ENCODE measurements at regions not wholly inside any gene's neighbourhood (a gene's known extent, or its start where the extent isn't known, plus 50 kb on each side); places are given as distances from the start of the nearest gene placed in this dataset.

DNA sequence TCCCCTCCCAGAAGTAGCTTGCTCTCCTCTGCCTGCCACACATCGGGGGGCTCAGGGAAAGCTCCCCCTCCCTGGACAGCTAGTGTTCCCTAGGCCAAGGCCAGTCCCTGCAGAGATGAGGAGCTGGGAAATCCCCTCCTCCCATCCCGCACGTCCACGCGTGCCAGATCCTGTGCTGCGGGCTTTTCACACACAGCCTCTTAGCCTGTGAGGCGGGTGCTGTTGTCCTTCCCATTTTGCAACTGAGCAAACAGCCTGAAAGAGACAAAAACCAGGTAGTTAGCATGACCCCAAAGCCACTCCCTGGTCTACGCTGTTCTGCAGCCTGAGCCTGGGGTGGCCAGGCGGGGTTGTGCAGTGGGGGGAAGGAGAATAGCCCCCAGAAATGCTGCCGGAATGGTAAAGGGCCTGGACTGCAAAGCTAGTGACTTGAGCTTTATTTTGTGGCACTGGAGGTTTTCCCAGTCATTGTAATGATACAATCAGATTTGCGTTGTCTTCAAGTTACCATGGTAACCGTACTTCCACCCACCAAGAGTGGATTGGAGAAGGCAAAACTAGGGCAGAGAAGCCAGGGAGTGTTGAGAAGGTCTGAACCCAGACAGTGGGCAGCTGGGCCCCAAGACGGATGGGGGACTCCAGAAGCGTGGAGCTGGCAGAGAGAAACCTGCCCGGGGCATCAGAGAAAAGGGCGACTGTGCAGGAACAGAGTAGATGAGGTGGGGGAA is 98.6 kb upstream of the KCTD7 start:
- no peak overlapping the region for H3K27ac Mint-ChIP-seq
- H3K4me3 Mint-ChIP-seq (ENCODE audit: low read depth), result no peak overlapping the region
- TF ChIP-seq, protein P1, sequence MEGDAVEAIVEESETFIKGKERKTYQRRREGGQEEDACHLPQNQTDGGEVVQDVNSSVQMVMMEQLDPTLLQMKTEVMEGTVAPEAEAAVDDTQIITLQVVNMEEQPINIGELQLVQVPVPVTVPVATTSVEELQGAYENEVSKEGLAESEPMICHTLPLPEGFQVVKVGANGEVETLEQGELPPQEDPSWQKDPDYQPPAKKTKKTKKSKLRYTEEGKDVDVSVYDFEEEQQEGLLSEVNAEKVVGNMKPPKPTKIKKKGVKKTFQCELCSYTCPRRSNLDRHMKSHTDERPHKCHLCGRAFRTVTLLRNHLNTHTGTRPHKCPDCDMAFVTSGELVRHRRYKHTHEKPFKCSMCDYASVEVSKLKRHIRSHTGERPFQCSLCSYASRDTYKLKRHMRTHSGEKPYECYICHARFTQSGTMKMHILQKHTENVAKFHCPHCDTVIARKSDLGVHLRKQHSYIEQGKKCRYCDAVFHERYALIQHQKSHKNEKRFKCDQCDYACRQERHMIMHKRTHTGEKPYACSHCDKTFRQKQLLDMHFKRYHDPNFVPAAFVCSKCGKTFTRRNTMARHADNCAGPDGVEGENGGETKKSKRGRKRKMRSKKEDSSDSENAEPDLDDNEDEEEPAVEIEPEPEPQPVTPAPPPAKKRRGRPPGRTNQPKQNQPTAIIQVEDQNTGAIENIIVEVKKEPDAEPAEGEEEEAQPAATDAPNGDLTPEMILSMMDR (IDR thresholded peaks at IDR 0.05; ENCODE audit: unreplicated experiment), result no peak
- no peaks in the 10 kb centered on the region for H3K9me3 Mint-ChIP-seq (ENCODE audit: low read depth)
- no peak for DNase-seq (ENCODE audit: low spot score, unreplicated experiment)
- H3K27me3 Mint-ChIP-seq, result no peaks in the 10 kb centered on the region
- H3K36me3 Mint-ChIP-seq (ENCODE audit: insufficient read depth), result peaks cover 3% of the 10 kb centered on the region
- H3K4me1 Mint-ChIP-seq (ENCODE audit: low read depth), result no peaks in the 10 kb centered on the region

DNA sequence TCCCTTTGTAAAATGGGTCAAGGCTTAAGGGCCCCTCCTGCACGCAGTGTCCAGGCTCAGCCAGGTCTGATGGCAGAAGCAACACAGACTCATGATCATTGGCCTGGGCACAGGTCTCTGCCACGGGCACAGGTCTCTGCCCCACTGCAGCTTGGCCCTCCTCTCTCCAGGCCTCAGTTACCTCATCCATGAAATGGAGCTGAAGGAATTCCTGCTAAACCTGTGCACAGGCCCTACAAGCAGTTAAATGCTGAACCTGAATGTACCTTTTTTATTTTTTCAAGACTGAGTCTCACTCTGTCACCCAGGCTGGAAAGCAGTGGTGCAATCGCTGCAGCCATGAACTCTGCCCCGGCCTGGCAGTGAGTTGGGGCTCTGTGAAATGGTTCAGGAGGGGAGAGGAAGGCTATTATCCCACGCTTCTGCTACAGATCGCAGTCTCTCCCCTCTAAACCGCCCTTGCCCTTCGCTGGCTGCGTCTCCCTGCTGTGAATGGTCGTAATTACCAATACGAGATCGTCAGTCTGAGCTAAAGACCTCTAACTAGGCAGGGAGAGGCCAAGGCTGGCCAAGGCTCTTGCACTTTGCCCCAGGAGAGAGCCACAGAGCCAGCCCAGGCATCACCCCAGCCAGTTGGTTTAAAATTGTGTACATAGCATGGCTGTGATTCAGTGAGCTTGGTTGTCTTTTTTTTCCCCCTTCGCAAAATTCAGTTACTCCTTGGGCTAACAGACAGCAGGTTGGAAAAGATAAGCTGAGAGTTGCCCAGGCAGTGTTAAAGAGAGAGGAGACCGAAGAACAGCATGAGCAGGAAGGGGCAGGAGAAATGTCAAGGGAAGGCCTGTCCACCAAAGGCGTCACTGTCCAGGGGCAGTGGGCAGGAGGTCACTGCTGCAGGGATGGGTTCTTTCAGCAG is 93.0 kb upstream of the KCTD7 start:
- no peak for DNase-seq (ENCODE audit: low spot score, unreplicated experiment)
- TF ChIP-seq, protein P1 (IDR thresholded peaks at IDR 0.05; ENCODE audit: unreplicated experiment), result no peak
- Mint-ChIP-seq H3K27me3 (no peaks in the 10 kb centered on the region), H3K27ac (peak overlapping the region; percentile 22), H3K4me1 (ENCODE audit: low read depth) (peaks cover 5% of the 10 kb centered on the region), H3K9me3 (ENCODE audit: low read depth) (no peaks in the 10 kb centered on the region), H3K4me3 (ENCODE audit: low read depth) (no peak overlapping the region), H3K36me3 (ENCODE audit: insufficient read depth) (peaks cover 1% of the 10 kb centered on the region)

DNA sequence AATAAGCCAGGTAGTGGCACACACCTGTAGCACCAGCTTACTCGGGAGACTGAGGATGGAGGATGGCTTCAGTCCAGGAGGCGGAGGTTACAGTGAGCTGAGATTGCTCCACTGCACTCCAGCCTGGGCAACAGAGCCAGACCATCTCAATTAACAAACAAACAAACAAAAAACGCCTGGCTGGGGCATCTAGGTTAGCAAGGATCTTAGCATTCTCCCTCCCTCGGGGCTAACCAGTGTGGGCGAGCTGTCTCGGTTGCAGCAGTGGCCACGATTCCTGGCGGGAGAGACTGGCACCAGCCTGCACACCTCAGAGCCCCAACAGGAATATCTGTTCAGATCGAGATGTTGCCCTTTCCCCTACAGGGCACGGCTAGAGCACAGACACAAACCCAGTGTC is 91.3 kb upstream of the KCTD7 start:
- peaks cover 5% of the 10 kb centered on the region for H3K36me3 Mint-ChIP-seq (ENCODE audit: insufficient read depth)
- no peak for DNase-seq (ENCODE audit: low spot score, unreplicated experiment)
- no peaks in the 10 kb centered on the region for H3K9me3 Mint-ChIP-seq (ENCODE audit: low read depth)
- H3K4me1 Mint-ChIP-seq (ENCODE audit: low read depth), result peaks cover 5% of the 10 kb centered on the region
- H3K27ac Mint-ChIP-seq, result no peak overlapping the region
- no peaks in the 10 kb centered on the region for H3K27me3 Mint-ChIP-seq
- TF ChIP-seq, protein P1 (IDR thresholded peaks at IDR 0.05; ENCODE audit: unreplicated experiment), result no peak
- no peak overlapping the region for H3K4me3 Mint-ChIP-seq (ENCODE audit: low read depth)

DNA sequence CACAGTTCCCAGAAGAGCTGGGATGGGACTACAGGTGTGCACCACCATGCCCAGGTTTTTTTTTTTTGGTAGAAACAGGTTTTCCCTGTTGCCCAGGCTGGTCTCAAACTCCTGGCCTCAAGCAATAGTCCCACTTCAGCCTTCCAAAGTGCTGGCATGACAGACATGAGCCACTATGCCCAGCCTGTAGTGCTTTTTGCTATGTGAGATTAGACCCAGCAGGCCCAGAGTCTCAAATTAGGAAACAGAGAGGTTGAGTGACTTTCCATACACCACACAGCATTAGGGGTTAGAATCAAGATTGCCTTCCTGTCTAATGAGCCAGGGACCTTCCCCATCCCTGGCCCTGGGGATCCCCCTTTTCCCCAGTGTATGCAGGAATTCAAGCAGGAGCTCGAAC is 90.8 kb upstream of the KCTD7 start:
- no peaks in the 10 kb centered on the region for H3K9me3 Mint-ChIP-seq (ENCODE audit: low read depth)
- no peaks in the 10 kb centered on the region for H3K27me3 Mint-ChIP-seq
- no peak overlapping the region for H3K4me3 Mint-ChIP-seq (ENCODE audit: low read depth)
- H3K4me1 Mint-ChIP-seq (ENCODE audit: low read depth), result peaks cover 5% of the 10 kb centered on the region
- H3K27ac Mint-ChIP-seq, result no peak overlapping the region
- H3K36me3 Mint-ChIP-seq (ENCODE audit: insufficient read depth), result peaks cover 4% of the 10 kb centered on the region
- DNase-seq (ENCODE audit: low spot score, unreplicated experiment), result no peak
- TF ChIP-seq, protein P1 (IDR thresholded peaks at IDR 0.05; ENCODE audit: unreplicated experiment), result no peak

- H3K27ac Mint-ChIP-seq, result no peak overlapping the region
- DNase-seq (ENCODE audit: low spot score, unreplicated experiment), result no peak
- H3K9me3 Mint-ChIP-seq (ENCODE audit: low read depth), result no peaks in the 10 kb centered on the region
- H3K4me1 Mint-ChIP-seq (ENCODE audit: low read depth), result peaks cover 5% of the 10 kb centered on the region
- H3K36me3 Mint-ChIP-seq (ENCODE audit: insufficient read depth), result peaks cover 4% of the 10 kb centered on the region
- no peaks in the 10 kb centered on the region for H3K27me3 Mint-ChIP-seq
- TF ChIP-seq, protein P1 (IDR thresholded peaks at IDR 0.05; ENCODE audit: unreplicated experiment), result no peak
- H3K4me3 Mint-ChIP-seq (ENCODE audit: low read depth), result no peak overlapping the region
Observed at GRCh38 chr7:66539264-66539623, 89.4 kb upstream of the KCTD7 start.

Measured in progenitor cell of endocrine pancreas (in vitro differentiated cells).